PC-3 (cell line): ENCODE measurements at regions not wholly inside any gene's neighbourhood (a gene's known extent, or its start where the extent isn't known, plus 50 kb on each side); places are given as distances from the start of the nearest gene placed in this dataset.

Source experiments
- ATAC-seq: fragments of 200-7000 bp; cut with Tn5 transposase; 2 replicates; pipeline ENCODE4 v1.9.1; 2020; ENCODE audit warnings: mild to moderate bottlenecking, moderate library complexity
- BruUV-seq: library from RNA; stranded (reverse); fragments of 400-500 nt; replicated peaks from 2 replicates; lab custom pipeline; 2021; lab: Mats Ljungman, UMichigan
- CTCF ChIA-PET: fragments of 300-600 bp; sonication (Branson Sonifier 250); formaldehyde crosslinking; loops from one replicate; lab custom pipeline; 2022; ENCODE audit warnings: antibody characterized with exemption; lab: Charles Lee
- POLR2A ChIA-PET: fragments of 300-600 bp; sonication (Branson Sonifier 250); formaldehyde crosslinking; loops from one replicate; lab custom pipeline; 2022; ENCODE audit warnings: antibody characterized with exemption; ENCODE audit not compliant: unreplicated experiment; lab: Charles Lee
- DNase-seq: peaks from one replicate; pipeline ENCODE4 v3.0.0-alpha.2; 2015
- H2AFZ ChIP-seq: fragments of 300-600 bp; sonication (generic); 2 replicates; pipeline ENCODE4 v1.6.0; 2016; ENCODE audit warnings: antibody characterized with exemption, low read length
- H3F3A ChIP-seq: fragments of 300-600 bp; sonication (generic); one replicate; pipeline ENCODE4 v1.6.0; 2017; ENCODE audit warnings: antibody characterized with exemption, low read length, control low read depth, mild to moderate bottlenecking; ENCODE audit not compliant: unreplicated experiment
- H3K27ac ChIP-seq: fragments of 300-600 bp; sonication (generic); 2 replicates; pipeline ENCODE4 v1.5.1; 2016; ENCODE audit warnings: mild to moderate bottlenecking, low read length
- H3K27me3 ChIP-seq: fragments of 300-600 bp; sonication (generic); 2 replicates; pipeline ENCODE4 v1.6.1; 2016; ENCODE audit warnings: low read length, mixed read lengths
- H3K36me3 ChIP-seq: fragments of 300-600 bp; sonication (generic); 2 replicates; pipeline ENCODE4 v1.6.1; 2016; ENCODE audit warnings: low read depth, mixed run types, low read length, mixed read lengths
- H3K4me1 ChIP-seq: fragments of 300-600 bp; sonication (generic); 2 replicates; pipeline ENCODE4 v1.5.1; 2016; ENCODE audit warnings: low read length; ENCODE audit not compliant: insufficient read depth
- H3K4me2 ChIP-seq: fragments of 300-600 bp; sonication (generic); 2 replicates; pipeline ENCODE4 v1.6.0; 2016; ENCODE audit warnings: low read length
- H3K4me3 ChIP-seq: fragments of 300-600 bp; sonication (generic); 2 replicates; pipeline ENCODE4 v1.5.1; 2016; ENCODE audit warnings: mild to moderate bottlenecking, low read length, mixed read lengths
- H3K79me2 ChIP-seq: fragments of 300-600 bp; sonication (generic); 2 replicates; pipeline ENCODE4 v1.6.1; 2017; ENCODE audit warnings: low read length, mixed read lengths
- H3K9ac ChIP-seq: fragments of 300-600 bp; sonication (generic); 2 replicates; pipeline ENCODE4 v1.6.0; 2016; ENCODE audit warnings: mild to moderate bottlenecking, low read length
- H3K9me2 ChIP-seq: fragments of 300-600 bp; sonication (generic); replicated peaks from 2 replicates; pipeline ENCODE4 v1.6.1; 2016; ENCODE audit warnings: mixed run types, low read length, mixed read lengths
- H3K9me3 ChIP-seq: fragments of 300-600 bp; sonication (generic); 2 replicates; pipeline ENCODE4 v1.6.1; 2016; ENCODE audit warnings: low read length, mixed read lengths
- H4K20me1 ChIP-seq: fragments of 300-600 bp; sonication (generic); 2 replicates; pipeline ENCODE4 v1.6.1; 2016; ENCODE audit warnings: low read length, mixed read lengths
- EZH2 ChIP-seq: fragments of 300-600 bp; sonication (generic); IDR thresholded peaks from one replicate; pipeline ENCODE4 v1.6.1; 2017; ENCODE audit warnings: antibody characterized with exemption, mild to moderate bottlenecking, low read length; ENCODE audit not compliant: unreplicated experiment
- EZH2phosphoT487 ChIP-seq: fragments of 300-600 bp; sonication (generic); IDR thresholded peaks from 2 replicates; pipeline ENCODE4 v1.6.1; 2018; ENCODE audit warnings: mild to moderate bottlenecking, antibody characterized with exemption, low read length, borderline replicate concordance
- intact Hi-C: fragments of 100-400 bp; cut with micrococcal nuclease; formaldehyde crosslinking; loops from 2 replicates; pipeline ENCODE4 v1.9.0; 2023
- TF ChIP-seq, protein P1 (sequence below): fragments of 300-600 bp; sonication (generic); conservative IDR thresholded peaks from 2 replicates; pipeline ENCODE4 v1.5.1; 2017; ENCODE audit warnings: antibody characterized with exemption, low read depth, mild to moderate bottlenecking, low read length

DNA sequence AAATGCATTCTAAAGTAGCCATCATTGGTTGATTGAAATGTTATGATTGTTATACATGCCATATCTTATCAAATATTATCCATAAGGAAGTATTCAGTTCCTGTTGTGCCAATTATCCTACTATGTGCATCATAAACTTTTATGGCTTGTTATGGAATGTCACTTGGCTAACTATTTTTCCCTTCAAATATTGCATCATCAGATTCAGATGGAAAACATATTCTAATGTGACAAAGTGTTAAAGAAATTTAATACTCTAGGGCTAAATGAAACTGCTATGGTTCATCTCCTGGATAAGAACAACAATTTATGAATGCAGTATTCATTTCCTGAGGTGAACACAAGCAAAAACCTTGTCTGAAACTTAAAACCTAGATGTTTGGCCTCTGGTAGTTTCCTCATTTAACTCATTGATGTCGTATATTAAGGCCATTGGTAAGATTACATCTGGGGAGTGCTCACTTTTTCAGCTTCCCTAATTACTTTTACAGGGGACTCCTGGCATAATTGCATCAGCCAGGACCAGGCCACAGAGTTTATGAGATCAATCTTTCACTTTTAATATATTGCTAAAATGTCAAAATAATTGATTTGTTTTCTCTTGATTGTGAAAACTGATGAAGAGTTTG is 134.9 kb upstream of the CEP162 start:
- Histone ChIP-seq H3K9ac (no peak overlapping the region), H3F3A (no peaks in the 10 kb centered on the region), H3K4me3 (no peak overlapping the region), H2AFZ (no peak overlapping the region), H3K27ac (no peak overlapping the region), H3K9me3 (no peaks in the 10 kb centered on the region), H3K4me2 (no peak overlapping the region), H3K9me2 (no peaks in the 10 kb centered on the region), H4K20me1 (no peaks in the 10 kb centered on the region), H3K4me1 (no peaks in the 10 kb centered on the region), H3K36me3 (no peaks in the 10 kb centered on the region), H3K79me2 (no peaks in the 10 kb centered on the region), H3K27me3 (no peaks in the 10 kb centered on the region)
- ATAC-seq (no peak), DNase-seq (no peak)
- TF ChIP-seq, protein P1, sequence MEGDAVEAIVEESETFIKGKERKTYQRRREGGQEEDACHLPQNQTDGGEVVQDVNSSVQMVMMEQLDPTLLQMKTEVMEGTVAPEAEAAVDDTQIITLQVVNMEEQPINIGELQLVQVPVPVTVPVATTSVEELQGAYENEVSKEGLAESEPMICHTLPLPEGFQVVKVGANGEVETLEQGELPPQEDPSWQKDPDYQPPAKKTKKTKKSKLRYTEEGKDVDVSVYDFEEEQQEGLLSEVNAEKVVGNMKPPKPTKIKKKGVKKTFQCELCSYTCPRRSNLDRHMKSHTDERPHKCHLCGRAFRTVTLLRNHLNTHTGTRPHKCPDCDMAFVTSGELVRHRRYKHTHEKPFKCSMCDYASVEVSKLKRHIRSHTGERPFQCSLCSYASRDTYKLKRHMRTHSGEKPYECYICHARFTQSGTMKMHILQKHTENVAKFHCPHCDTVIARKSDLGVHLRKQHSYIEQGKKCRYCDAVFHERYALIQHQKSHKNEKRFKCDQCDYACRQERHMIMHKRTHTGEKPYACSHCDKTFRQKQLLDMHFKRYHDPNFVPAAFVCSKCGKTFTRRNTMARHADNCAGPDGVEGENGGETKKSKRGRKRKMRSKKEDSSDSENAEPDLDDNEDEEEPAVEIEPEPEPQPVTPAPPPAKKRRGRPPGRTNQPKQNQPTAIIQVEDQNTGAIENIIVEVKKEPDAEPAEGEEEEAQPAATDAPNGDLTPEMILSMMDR, result no peak
- TF ChIP-seq EZH2 (no peak), EZH2phosphoT487 (no peak)
- BruUV-seq, result no TSS peak
- intact Hi-C loops, result no loop called here
- POLR2A ChIA-PET, result no interaction called here
- CTCF ChIA-PET, result no interaction called here

GRCh38 chr6:84361372-84362192 is 134.1 kb upstream of the CEP162 start:
- no peaks in the 10 kb centered on the region for H3K36me3 ChIP-seq
- CTCF ChIA-PET, result no interaction called here
- intact Hi-C loops, result no loop called here
- H3K27me3 ChIP-seq, result no peaks in the 10 kb centered on the region
- no peak overlapping the region for H3K4me3 ChIP-seq
- no peaks in the 10 kb centered on the region for H3F3A ChIP-seq
- no peaks in the 10 kb centered on the region for H3K9me2 ChIP-seq
- ATAC-seq, result no peak
- H3K79me2 ChIP-seq, result no peaks in the 10 kb centered on the region
- H4K20me1 ChIP-seq, result no peaks in the 10 kb centered on the region
- H3K9me3 ChIP-seq, result no peaks in the 10 kb centered on the region
- H3K27ac ChIP-seq, result no peak overlapping the region
- no TSS peak for BruUV-seq
- H2AFZ ChIP-seq, result no peak overlapping the region
- H3K4me2 ChIP-seq, result no peak overlapping the region
- DNase-seq, result no peak
- no peak overlapping the region for H3K9ac ChIP-seq
- POLR2A ChIA-PET, result no interaction called here
- no peaks in the 10 kb centered on the region for H3K4me1 ChIP-seq
- TF ChIP-seq EZH2phosphoT487, result no peak
- TF ChIP-seq, protein P1, result no peak
- TF ChIP-seq EZH2, result no peak

DNA sequence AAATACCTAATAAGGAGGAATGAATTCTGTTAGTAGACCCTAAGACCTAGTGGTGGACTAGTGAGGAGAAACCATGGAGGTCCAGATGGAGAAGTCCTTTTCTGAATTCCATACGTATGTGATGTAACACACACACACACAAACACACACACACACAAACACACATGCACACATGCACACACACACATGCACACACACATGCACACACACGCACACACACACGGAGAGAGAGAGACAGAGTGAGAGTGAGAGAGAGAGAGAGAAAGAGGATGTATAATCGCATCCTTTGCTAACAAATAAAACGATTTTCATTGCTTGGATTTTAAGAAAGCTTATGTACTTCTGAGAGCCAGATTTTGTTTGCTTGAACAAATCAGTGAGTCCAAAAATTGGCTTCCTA is 132.6 kb upstream of the CEP162 start:
- no peak for DNase-seq
- Histone ChIP-seq H3K79me2 (no peaks in the 10 kb centered on the region), H3K27ac (no peak overlapping the region), H3K9me3 (no peaks in the 10 kb centered on the region), H3K4me2 (no peak overlapping the region), H4K20me1 (no peaks in the 10 kb centered on the region), H3K9me2 (no peaks in the 10 kb centered on the region), H3F3A (no peaks in the 10 kb centered on the region), H3K4me1 (no peaks in the 10 kb centered on the region), H2AFZ (no peak overlapping the region), H3K27me3 (no peaks in the 10 kb centered on the region), H3K36me3 (no peaks in the 10 kb centered on the region), H3K9ac (no peak overlapping the region), H3K4me3 (no peak overlapping the region)
- ChIA-PET CTCF (no interaction called here), POLR2A (no interaction called here)
- no peak for ATAC-seq
- BruUV-seq, result no TSS peak
- intact Hi-C loops, result no loop called here
- TF ChIP-seq EZH2 (no peak), EZH2phosphoT487 (no peak)
- TF ChIP-seq, protein P1, result no peak
